ENCODE measurements at regions not wholly inside any gene's neighbourhood (a gene's known extent, or its start where the extent isn't known, plus 50 kb on each side); places are given as distances from the start of the nearest gene placed in this dataset.
A peak's percentile ranks its signal among the peaks of the same experiment; 100 is the strongest.

DNA sequence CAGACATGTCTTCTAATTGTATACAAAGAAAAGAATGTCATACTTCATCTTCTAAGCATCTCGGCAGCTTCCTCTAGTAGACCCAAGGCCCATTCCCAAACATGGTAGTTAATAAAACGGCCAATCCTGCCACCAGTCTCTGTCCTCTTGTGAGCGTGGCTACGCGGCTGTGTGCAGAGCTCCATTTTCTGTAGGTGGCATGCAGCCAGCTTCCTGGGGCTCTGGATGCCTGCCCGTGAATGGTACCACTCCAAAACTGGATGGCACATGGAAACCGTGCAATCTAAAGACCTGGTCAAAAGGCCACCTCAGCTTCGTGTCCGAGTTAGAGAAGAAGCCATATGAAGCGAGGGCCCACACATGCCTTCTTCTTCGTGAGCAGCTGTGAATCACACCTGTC lies 110.7 kb downstream of the SIPA1L2 start:
- no peak for DNase-seq (ENCODE audit: low spot score)

GRCh38 chr1:232518349-232518748 lies 111.6 kb downstream of the SIPA1L2 start:
- DNase-seq (ENCODE audit: low spot score), result no peak

DNA sequence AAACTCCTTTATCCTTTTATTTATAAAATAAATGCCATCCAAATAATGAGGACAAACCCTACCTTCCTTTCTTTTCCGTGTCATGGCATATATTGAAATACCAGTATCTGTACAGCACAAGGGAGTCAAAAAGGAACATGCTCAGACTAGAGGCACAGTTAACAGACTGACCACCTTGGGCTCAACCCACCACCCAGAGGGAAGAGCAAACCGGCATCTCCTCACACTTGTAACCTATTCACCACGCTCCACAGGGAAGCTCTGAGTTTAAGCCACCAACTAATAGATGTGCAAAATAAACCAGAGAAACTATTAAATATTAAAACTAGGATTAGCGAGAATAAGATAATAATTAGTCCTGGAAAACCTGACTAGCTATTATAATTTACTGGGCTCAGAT lies 112.7 kb downstream of the SIPA1L2 start:
- no peak for DNase-seq (ENCODE audit: low spot score)

GRCh38 chr1:232515706-232516105 lies 114.2 kb downstream of the SIPA1L2 start:
- DNase-seq (ENCODE audit: low spot score), result no peak

DNA sequence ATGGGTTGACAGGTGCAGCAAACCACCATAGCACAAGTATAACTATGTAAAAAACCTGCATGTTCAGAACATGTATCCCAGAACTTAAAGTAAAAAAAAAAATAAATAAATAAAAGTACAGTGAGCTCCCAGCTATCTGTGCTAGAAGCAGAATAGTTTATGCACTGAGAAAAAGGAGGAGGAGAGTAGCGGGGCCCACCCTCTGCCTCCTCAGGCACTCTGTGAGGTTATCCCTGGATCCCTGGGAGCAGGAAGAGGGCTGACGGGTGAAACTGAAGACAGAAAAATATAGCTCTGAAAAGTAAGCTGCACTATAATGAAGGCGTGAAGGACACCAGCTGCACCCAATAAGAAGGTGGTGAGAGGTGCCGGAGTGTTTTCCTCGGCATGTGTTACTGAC lies 117.2 kb downstream of the SIPA1L2 start:
- no peak for DNase-seq (ENCODE audit: low spot score)

GRCh38 chr1:232511172-232511571 lies 118.8 kb downstream of the SIPA1L2 start:
- DNase-seq (ENCODE audit: low spot score), result no peak

GRCh38 chr1:232510367-232511110 lies 119.4 kb downstream of the SIPA1L2 start:
- no peak for DNase-seq (ENCODE audit: low spot score)

GRCh38 chr1:232509570-232509969 lies 120.4 kb downstream of the SIPA1L2 start:
- peak; percentile 37 for DNase-seq (ENCODE audit: low spot score)

GRCh38 chr1:232508130-232508701 lies 121.7 kb downstream of the SIPA1L2 start:
- peak; percentile 87 for DNase-seq (ENCODE audit: low spot score)

DNA sequence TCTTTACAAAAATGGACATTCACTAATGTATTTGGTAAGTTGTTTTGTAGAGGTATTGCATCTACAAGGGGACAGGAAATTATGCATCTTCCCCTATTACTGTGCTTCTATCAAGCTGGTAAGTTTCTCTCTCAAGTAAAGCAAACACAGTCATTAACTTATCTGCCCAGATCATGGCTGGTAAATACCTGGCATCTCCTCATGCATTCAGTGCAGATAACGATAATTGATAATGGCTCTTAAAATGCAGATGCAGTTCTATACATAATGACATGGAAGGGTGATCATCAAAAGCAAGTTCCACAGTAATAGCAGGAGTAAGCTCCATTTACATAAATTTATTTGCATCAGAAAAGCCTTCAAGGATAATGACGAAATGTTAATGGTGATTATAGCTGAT lies 122.4 kb downstream of the SIPA1L2 start:
- DNase-seq (ENCODE audit: low spot score), result no peak

GRCh38 chr1:232505884-232506283 lies 124.0 kb downstream of the SIPA1L2 start:
- no peak for DNase-seq (ENCODE audit: low spot score)

DNA sequence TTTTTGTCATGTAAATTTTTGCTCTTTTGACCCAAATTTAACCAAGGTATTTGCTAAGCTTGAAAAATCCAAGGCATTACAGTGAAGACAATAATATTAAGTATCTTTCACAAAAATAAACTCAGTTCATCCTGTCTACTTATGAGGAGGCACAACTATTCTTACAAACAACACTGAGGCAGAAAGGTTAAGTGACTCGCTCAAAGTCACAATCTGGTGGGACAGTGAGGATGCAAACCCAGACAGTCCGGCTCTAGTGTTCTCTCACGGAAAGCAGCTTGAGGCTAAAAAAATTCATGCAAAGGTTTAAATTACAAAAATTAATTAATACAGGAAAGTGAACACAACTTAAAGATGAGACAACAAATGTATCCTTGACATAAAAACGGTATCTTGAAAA lies 125.3 kb downstream of the SIPA1L2 start:
- DNase-seq (ENCODE audit: low spot score), result no peak

- no peak for DNase-seq (ENCODE audit: low spot score)
Measured at GRCh38 chr1:232503497-232503896, 126.4 kb downstream of the SIPA1L2 start.

DNA sequence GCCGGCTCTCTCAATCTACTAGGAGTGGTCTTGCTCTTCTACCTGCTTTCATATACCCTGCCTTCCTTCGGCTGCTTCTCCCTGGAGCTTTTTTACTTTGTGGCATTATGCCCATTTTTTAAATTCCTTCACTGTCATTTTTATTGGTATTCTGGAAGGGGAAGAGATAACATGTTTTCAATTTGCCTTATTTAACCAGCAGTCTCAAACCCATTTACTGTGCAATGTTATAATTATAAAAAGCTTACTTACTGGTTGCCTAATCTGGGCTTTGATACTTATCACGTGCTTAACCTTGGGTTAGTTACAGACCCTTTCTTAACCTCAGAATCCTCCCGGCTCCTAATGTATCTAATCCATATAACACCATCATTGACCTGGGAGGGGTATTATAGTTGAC lies 128.1 kb downstream of the SIPA1L2 start:
- DNase-seq (ENCODE audit: low spot score), result no peak

DNA sequence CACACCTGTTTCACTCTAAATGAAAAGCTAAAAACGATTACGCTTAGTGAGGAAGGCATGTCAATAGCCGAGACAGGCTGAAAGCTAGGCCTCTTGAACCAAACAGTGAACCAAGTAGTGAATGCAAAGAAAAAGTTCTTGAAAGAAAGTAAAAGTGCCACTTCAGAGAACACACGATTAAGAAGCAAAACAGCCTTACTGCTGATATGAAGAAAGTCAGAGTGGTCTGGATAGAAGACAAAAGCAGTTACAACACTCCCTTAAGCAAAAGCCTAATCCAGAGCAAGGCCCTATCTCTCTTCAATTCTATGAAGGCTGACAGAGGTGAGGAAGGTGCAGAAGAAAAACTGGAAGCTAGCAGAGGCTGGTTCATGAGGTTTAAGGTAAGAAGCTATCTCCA lies 130.7 kb downstream of the SIPA1L2 start:
- no peak for DNase-seq (ENCODE audit: low spot score)

- DNase-seq (ENCODE audit: low spot score), result peak; percentile 40
Measured at GRCh38 chr1:232493869-232494268, 136.1 kb downstream of the SIPA1L2 start.

DNA sequence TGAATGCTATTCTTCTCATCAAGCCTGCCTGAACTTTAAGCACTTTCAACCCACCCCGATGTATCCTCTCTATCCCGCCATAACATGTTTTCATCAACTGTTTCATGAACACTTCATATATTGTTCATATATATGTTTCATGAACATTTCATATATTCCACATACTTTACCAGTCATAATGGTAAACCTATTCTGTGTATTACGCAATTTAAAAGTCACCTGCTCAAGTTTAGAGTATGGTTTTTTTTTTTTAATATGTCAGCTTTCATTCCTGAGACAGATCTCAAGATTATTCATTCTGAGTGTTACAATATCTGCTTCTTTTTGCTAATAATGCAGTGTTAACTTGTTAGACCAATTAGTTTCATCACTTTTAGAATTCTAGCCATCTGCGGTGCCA lies 140.7 kb downstream of the SIPA1L2 start:
- DNase-seq (ENCODE audit: low spot score), result no peak

DNA sequence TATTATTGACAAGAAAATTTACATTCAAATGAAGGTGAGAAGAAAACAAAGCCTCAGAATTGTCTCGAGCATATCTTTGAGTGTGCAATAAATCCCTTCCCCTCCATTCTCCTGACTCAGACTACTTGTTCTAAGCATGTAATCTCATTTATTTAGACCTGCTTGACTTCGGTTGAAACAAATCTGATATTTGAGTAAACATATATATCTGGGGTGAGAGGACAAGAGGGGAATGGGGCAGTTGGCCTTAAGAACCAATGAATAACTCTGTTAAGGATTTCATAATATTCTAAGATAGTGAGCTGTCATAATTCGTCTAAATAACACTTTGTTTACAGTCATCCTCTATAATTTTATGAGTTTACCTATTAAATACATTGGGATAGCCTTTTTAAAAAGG lies 142.7 kb downstream of the SIPA1L2 start:
- DNase-seq (ENCODE audit: low spot score), result no peak

DNA sequence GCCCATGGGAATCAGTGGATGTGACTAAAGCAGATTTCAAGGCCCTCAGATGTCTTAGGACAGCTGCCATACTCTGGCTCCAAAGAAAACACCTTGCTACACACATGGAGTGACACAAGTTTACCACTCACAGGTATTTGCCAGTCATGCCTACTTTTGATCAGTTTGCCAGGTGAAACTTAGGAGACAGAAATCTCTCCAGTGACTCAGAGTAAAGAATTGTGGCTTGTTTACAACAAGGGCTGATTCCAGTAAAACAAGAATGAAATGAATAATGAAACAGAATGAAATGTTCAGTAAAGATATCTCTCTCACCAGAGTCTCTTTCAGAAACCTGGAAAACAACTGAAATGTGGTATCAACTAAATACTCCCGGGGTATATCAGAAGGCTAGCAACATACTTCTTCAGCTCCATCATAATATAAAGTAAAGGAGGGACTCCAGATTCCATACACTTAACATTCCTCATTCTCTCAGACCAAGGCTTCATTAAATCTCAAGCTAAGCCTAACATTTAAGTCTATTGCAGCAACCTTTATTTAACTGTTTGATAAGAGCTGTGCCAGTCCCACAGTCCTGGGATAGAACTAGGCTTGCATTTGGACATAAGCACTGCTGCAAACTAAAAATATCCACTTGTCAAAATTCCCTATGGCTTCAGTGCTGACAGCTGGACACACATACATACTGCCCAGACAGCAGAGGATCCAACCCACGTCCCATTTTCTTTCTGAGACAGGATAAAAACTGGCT lies 143.3 kb downstream of the SIPA1L2 start:
- no peak for DNase-seq (ENCODE audit: low spot score)

GRCh38 chr1:232486006-232486405 lies 143.9 kb downstream of the SIPA1L2 start:
- no peak for DNase-seq (ENCODE audit: low spot score)

- DNase-seq (ENCODE audit: low spot score), result no peak
Measured at GRCh38 chr1:232484856-232485255, 145.1 kb downstream of the SIPA1L2 start.

GRCh38 chr1:232483826-232484225 lies 146.1 kb downstream of the SIPA1L2 start:
- no peak for DNase-seq (ENCODE audit: low spot score)

DNA sequence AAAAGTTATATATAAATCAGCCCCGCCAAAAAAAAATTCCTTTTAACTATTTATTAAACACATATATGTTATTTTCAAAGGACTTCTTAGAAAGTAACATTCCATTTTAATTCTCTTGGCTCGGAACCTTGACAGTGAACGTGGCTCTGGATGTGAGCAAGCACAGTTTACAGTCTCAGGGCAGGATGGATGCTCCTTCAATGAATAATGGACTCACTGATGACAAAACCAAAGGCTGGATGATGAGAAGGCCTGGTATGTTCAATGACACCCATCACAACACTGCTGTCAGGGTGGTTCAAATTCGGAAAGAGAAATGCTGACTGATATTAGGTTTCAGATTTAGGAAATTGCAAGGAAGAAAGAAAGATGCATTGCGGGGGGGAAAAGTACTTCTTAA lies 148.8 kb downstream of the SIPA1L2 start:
- DNase-seq (ENCODE audit: low spot score), result no peak

All from pons (tissue), 1 donor.